Panc1 (cell line): ENCODE measurements at regions not wholly inside any gene's neighbourhood (a gene's known extent, or its start where the extent isn't known, plus 50 kb on each side); places are given as distances from the start of the nearest gene placed in this dataset.

ENCODE experiments used
- ATAC-seq: fragments of 200-7000 bp; cut with Tn5 transposase; 2 replicates; pipeline ENCODE4 v1.9.1; 2020; ENCODE audit warnings: mild to moderate bottlenecking, moderate library complexity
- BruUV-seq: library from RNA; stranded (reverse); fragments of 400-500 nt; replicated peaks from 2 replicates; lab custom pipeline; 2021; lab: Mats Ljungman, UMichigan
- CTCF ChIA-PET: fragments of 300-600 bp; sonication (Branson Sonifier 250); formaldehyde crosslinking; loops from one replicate; lab custom pipeline; 2022; ENCODE audit warnings: antibody characterized with exemption; lab: Charles Lee
- POLR2A ChIA-PET: fragments of 300-600 bp; sonication (Branson Sonifier 250); formaldehyde crosslinking; loops from one replicate; lab custom pipeline; 2022; ENCODE audit warnings: antibody characterized with exemption; lab: Charles Lee
- DNase-seq: peaks from one replicate; pipeline ENCODE4 v3.0.0-alpha.2; 2010; ENCODE audit warnings: low read depth, low spot score
- H3K27ac ChIP-seq: 2 replicates; pipeline ENCODE4 v1.5.1; 2011; ENCODE audit warnings: mild to moderate bottlenecking, low read length, inconsistent platforms
- H3K27me3 ChIP-seq: fragments of 200-500 bp; sonication (Bioruptor generic); 2 replicates; pipeline ENCODE4 v1.6.0; 2014; ENCODE audit warnings: low read length, inconsistent platforms; ENCODE audit not compliant: control insufficient read depth, insufficient read depth
- H3K36me3 ChIP-seq: fragments of 200-500 bp; sonication (Bioruptor generic); 2 replicates; pipeline ENCODE4 v1.5.1; 2014; ENCODE audit warnings: inconsistent platforms, mild to moderate bottlenecking, low read length, moderate library complexity; ENCODE audit not compliant: control insufficient read depth, insufficient read depth
- H3K4me1 ChIP-seq: 2 replicates; pipeline ENCODE4 v1.5.1; 2011; ENCODE audit warnings: inconsistent platforms, mild to moderate bottlenecking, low read length, moderate library complexity; ENCODE audit not compliant: control insufficient read depth, insufficient read depth
- H3K4me3 ChIP-seq, 2 experiments: 2 replicates each; pipeline ENCODE4 v1.5.1; 2011 to 2012; ENCODE audit warnings: low read depth in 2 of 2, low read length in 2 of 2, mild to moderate bottlenecking in 2 of 2, inconsistent platforms in 1 of 2, moderate library complexity in 1 of 2
- H3K9me3 ChIP-seq: fragments of 200-500 bp; sonication (Bioruptor generic); 2 replicates; pipeline ENCODE4 v1.5.1; 2014; ENCODE audit warnings: low read depth, mild to moderate bottlenecking, inconsistent platforms, low read length, moderate library complexity; ENCODE audit not compliant: control insufficient read depth, insufficient read depth
- POLR2AphosphoS5 ChIP-seq: IDR thresholded peaks from 2 replicates; pipeline ENCODE4 v1.6.1; 2012; ENCODE audit warnings: mild to moderate bottlenecking, low read depth, low read length, moderate library complexity
- REST ChIP-seq, 2 experiments: IDR thresholded peaks; 2 replicates each; pipeline ENCODE4 v1.6.1; 2011 to 2012; ENCODE audit warnings: low read depth in 2 of 2, control low read depth in 1 of 2, low read length in 1 of 2, mild to moderate bottlenecking in 1 of 2, moderate library complexity in 1 of 2; ENCODE audit not compliant: insufficient read depth in 1 of 2
- SIN3A ChIP-seq: IDR thresholded peaks from 2 replicates; pipeline ENCODE4 v1.6.1; 2012; ENCODE audit warnings: low read depth, mild to moderate bottlenecking, low read length, moderate library complexity, borderline replicate concordance; ENCODE audit not compliant: insufficient read depth
- TCF7L2 ChIP-seq: IDR thresholded peaks from 2 replicates; pipeline ENCODE4 v1.6.1; 2011; ENCODE audit warnings: mild to moderate bottlenecking, low read depth, low read length, inconsistent platforms
- in situ Hi-C: cut with HindIII; loops from 2 replicates; pipeline ENCODE4 v1.10.0; 2016; ENCODE audit warnings: low sequenced_read_pairs, low pct_unique_long_range_greater_than_20kb
- intact Hi-C: fragments of 100-400 bp; cut with micrococcal nuclease; formaldehyde crosslinking; loops from one replicate; pipeline ENCODE4 v1.10.0; 2022; ENCODE audit not compliant: unreplicated experiment
- TF ChIP-seq, protein P1 (sequence below): fragments of 450-650 bp; IDR thresholded peaks from 2 replicates; pipeline ENCODE4 v1.5.1; 2017; ENCODE audit warnings: mild to moderate bottlenecking

- no peak overlapping the region for H3K4me3 ChIP-seq
- no peaks in the 10 kb centered on the region for H3K27me3 ChIP-seq
- no peak for ATAC-seq
- BruUV-seq = no TSS peak
- no peaks in the 10 kb centered on the region for H3K4me1 ChIP-seq
- POLR2A ChIA-PET = no interaction called here
- intact Hi-C loops (no loop called here), in situ Hi-C loops (no loop called here)
- CTCF ChIA-PET = no interaction called here
- TF ChIP-seq SIN3A (no peak), POLR2AphosphoS5 (no peak), REST (IDR thresholded peaks at IDR 0.05; ENCODE audit: insufficient read depth in 1 of 2, low read depth in 2 of 2, low read length in 1 of 2) (no peak), TCF7L2 (no peak)
- TF ChIP-seq, protein P1, sequence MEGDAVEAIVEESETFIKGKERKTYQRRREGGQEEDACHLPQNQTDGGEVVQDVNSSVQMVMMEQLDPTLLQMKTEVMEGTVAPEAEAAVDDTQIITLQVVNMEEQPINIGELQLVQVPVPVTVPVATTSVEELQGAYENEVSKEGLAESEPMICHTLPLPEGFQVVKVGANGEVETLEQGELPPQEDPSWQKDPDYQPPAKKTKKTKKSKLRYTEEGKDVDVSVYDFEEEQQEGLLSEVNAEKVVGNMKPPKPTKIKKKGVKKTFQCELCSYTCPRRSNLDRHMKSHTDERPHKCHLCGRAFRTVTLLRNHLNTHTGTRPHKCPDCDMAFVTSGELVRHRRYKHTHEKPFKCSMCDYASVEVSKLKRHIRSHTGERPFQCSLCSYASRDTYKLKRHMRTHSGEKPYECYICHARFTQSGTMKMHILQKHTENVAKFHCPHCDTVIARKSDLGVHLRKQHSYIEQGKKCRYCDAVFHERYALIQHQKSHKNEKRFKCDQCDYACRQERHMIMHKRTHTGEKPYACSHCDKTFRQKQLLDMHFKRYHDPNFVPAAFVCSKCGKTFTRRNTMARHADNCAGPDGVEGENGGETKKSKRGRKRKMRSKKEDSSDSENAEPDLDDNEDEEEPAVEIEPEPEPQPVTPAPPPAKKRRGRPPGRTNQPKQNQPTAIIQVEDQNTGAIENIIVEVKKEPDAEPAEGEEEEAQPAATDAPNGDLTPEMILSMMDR = no peak
- no peak overlapping the region for H3K27ac ChIP-seq
- DNase-seq = no peak
- no peaks in the 10 kb centered on the region for H3K36me3 ChIP-seq
- no peaks in the 10 kb centered on the region for H3K9me3 ChIP-seq
Measured at GRCh38 chr20:57897891-57898290, 188.1 kb upstream of the PMEPA1 start.

GRCh38 chr20:57897156-57897874 is 187.5 kb upstream of the PMEPA1 start:
- CTCF ChIA-PET = no interaction called here
- H3K27ac ChIP-seq = no peak overlapping the region
- BruUV-seq = no TSS peak
- ATAC-seq = no peak
- H3K27me3 ChIP-seq = no peaks in the 10 kb centered on the region
- intact Hi-C loops = no loop called here
- no peak for TF ChIP-seq TCF7L2
- TF ChIP-seq REST (IDR thresholded peaks at IDR 0.05; ENCODE audit: insufficient read depth in 1 of 2, low read depth in 2 of 2, low read length in 1 of 2) = no peak
- TF ChIP-seq SIN3A = no peak
- TF ChIP-seq, protein P1 = no peak
- no peak for TF ChIP-seq POLR2AphosphoS5
- H3K9me3 ChIP-seq = no peaks in the 10 kb centered on the region
- no peaks in the 10 kb centered on the region for H3K4me1 ChIP-seq
- in situ Hi-C loops = no loop called here
- POLR2A ChIA-PET = no interaction called here
- no peaks in the 10 kb centered on the region for H3K36me3 ChIP-seq
- H3K4me3 ChIP-seq = no peak overlapping the region
- no peak for DNase-seq
